ENCODE measurements at regions not wholly inside any gene's neighbourhood (a gene's known extent, or its start where the extent isn't known, plus 50 kb on each side); places are given as distances from the start of the nearest gene placed in this dataset.

DNA sequence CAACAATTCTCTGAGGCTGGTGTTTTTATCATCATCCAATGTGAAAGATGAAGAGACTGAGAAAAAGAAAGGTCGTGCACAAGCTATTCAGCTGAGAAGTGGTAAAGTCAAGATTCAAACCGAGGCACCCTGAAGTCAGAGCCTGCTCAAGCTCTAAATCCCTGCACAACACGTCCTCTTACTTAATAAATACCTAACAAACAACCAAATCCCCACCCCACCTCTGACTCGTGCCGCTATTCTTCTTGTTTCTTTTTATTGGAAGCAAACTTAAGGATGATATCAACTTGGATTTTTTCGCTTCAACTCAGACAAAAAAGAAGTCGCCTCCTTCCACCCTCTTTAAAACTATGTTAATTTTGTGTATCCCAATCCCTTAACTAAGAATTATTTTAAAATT is 140.2 kb downstream of the CEP120 start:
- TF ChIP-seq, protein P1, sequence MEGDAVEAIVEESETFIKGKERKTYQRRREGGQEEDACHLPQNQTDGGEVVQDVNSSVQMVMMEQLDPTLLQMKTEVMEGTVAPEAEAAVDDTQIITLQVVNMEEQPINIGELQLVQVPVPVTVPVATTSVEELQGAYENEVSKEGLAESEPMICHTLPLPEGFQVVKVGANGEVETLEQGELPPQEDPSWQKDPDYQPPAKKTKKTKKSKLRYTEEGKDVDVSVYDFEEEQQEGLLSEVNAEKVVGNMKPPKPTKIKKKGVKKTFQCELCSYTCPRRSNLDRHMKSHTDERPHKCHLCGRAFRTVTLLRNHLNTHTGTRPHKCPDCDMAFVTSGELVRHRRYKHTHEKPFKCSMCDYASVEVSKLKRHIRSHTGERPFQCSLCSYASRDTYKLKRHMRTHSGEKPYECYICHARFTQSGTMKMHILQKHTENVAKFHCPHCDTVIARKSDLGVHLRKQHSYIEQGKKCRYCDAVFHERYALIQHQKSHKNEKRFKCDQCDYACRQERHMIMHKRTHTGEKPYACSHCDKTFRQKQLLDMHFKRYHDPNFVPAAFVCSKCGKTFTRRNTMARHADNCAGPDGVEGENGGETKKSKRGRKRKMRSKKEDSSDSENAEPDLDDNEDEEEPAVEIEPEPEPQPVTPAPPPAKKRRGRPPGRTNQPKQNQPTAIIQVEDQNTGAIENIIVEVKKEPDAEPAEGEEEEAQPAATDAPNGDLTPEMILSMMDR (IDR thresholded peaks at IDR 0.05) = no peak
- no peak for TF ChIP-seq POLR2A (IDR thresholded peaks at IDR 0.05)

All from Peyer's patch (tissue), 4 donors.